ENCODE measurements at regions not wholly inside any gene's neighbourhood (a gene's known extent, or its start where the extent isn't known, plus 50 kb on each side); places are given as distances from the start of the nearest gene placed in this dataset.
A peak's percentile ranks its signal among the peaks of the same experiment; 100 is the strongest.

- DNase-seq (ENCODE audit: low spot score): no peak
Observed at GRCh38 chr3:148226246-148226645, 471.5 kb upstream of the AGTR1 start.

- DNase-seq (ENCODE audit: low spot score): no peak
Observed at GRCh38 chr3:148227534-148227933, 470.2 kb upstream of the AGTR1 start.

GRCh38 chr3:148229107-148229506 lies 468.6 kb upstream of the AGTR1 start:
- DNase-seq (ENCODE audit: low spot score): no peak

GRCh38 chr3:148230473-148230872 lies 467.2 kb upstream of the AGTR1 start:
- no peak for DNase-seq (ENCODE audit: low spot score)

GRCh38 chr3:148232389-148232788 lies 465.3 kb upstream of the AGTR1 start:
- DNase-seq (ENCODE audit: low spot score): no peak

- DNase-seq (ENCODE audit: low spot score): peak; percentile 20
Observed at GRCh38 chr3:148233403-148233802, 464.3 kb upstream of the AGTR1 start.

- no peak for DNase-seq (ENCODE audit: low spot score)
Observed at GRCh38 chr3:148234536-148234935, 463.2 kb upstream of the AGTR1 start.

GRCh38 chr3:148235566-148235965 lies 462.1 kb upstream of the AGTR1 start:
- no peak for DNase-seq (ENCODE audit: low spot score)

- DNase-seq (ENCODE audit: low spot score): no peak
Observed at GRCh38 chr3:148238421-148238821, 459.3 kb upstream of the AGTR1 start.

- DNase-seq (ENCODE audit: low spot score): no peak
Observed at GRCh38 chr3:148240351-148240750, 457.4 kb upstream of the AGTR1 start.

GRCh38 chr3:148243609-148244008 lies 454.1 kb upstream of the AGTR1 start:
- no peak for DNase-seq (ENCODE audit: low spot score)

- DNase-seq (ENCODE audit: low spot score): no peak
Observed at GRCh38 chr3:148246291-148246923, 451.3 kb upstream of the AGTR1 start.

GRCh38 chr3:148253713-148254112 lies 444.0 kb upstream of the AGTR1 start:
- no peak for DNase-seq (ENCODE audit: low spot score)

- no peak for DNase-seq (ENCODE audit: low spot score)
Observed at GRCh38 chr3:148254402-148254801, 443.3 kb upstream of the AGTR1 start.

GRCh38 chr3:148255981-148256969 lies 441.4 kb upstream of the AGTR1 start:
- DNase-seq (ENCODE audit: low spot score): no peak

GRCh38 chr3:148262980-148263379 lies 434.7 kb upstream of the AGTR1 start:
- no peak for DNase-seq (ENCODE audit: low spot score)

- no peak for DNase-seq (ENCODE audit: low spot score)
Observed at GRCh38 chr3:148265841-148266240, 431.9 kb upstream of the AGTR1 start.

- DNase-seq (ENCODE audit: low spot score): no peak
Observed at GRCh38 chr3:148266341-148266740, 431.4 kb upstream of the AGTR1 start.

GRCh38 chr3:148269816-148270215 lies 427.9 kb upstream of the AGTR1 start:
- DNase-seq (ENCODE audit: low spot score): no peak

- DNase-seq (ENCODE audit: low spot score): peak; percentile 14
Observed at GRCh38 chr3:148280623-148281242, 417.0 kb upstream of the AGTR1 start.

GRCh38 chr3:148289159-148289558 lies 408.5 kb upstream of the AGTR1 start:
- no peak for DNase-seq (ENCODE audit: low spot score)

- no peak for DNase-seq (ENCODE audit: low spot score)
Observed at GRCh38 chr3:148297013-148297412, 400.7 kb upstream of the AGTR1 start.

- DNase-seq (ENCODE audit: low spot score): no peak
Observed at GRCh38 chr3:148307443-148307843, 390.3 kb upstream of the AGTR1 start.

Data from AG20443 (cell line).